H1 (cell line): ENCODE measurements at regions not wholly inside any gene's neighbourhood (a gene's known extent, or its start where the extent isn't known, plus 50 kb on each side); places are given as distances from the start of the nearest gene placed in this dataset.

Experiments
- CTCF ChIA-PET: fragments of 300-600 bp; sonication (Branson Sonifier 250); formaldehyde crosslinking; loops from one replicate; lab custom pipeline; 2021; ENCODE audit not compliant: partially characterized antibody; lab: Charles Lee
- POLR2A ChIA-PET: fragments of 300-600 bp; sonication (Branson Sonifier 250); formaldehyde crosslinking; loops from one replicate; lab custom pipeline; 2021; ENCODE audit warnings: inconsistent platforms; ENCODE audit not compliant: partially characterized antibody; lab: Charles Lee
- DNase-seq, 2 experiments: peaks; one replicate each; pipeline versions ENCODE4 v3.0.0 to v3.0.0-alpha.2; 2010 to 2022; ENCODE audit warnings: low spot score in 2 of 2, low read depth in 1 of 2, mixed read lengths in 1 of 2
- FAIRE-seq: peaks from 2 replicates; lab custom pipeline; 2011; peaks lifted over from hg19 to GRCh38; lab: Jason Lieb, UNC
- H2AFZ ChIP-seq: 2 replicates; pipeline ENCODE4 v1.8.1; 2012; ENCODE audit warnings: low read length, inconsistent platforms
- H2AK5ac ChIP-seq: 2 replicates; pipeline ENCODE4 v1.6.1; 2013; ENCODE audit warnings: low read depth, low read length
- H2BK120ac ChIP-seq: replicated peaks from 2 replicates; pipeline ENCODE3; 2013; ENCODE audit warnings: low read depth, low read length, inconsistent platforms
- H2BK12ac ChIP-seq: 2 replicates; pipeline ENCODE4 v1.6.1; 2013; ENCODE audit warnings: low read depth, low read length
- H2BK15ac ChIP-seq: 2 replicates; pipeline ENCODE4 v1.6.1; 2013; ENCODE audit warnings: low read length
- H2BK20ac ChIP-seq: 2 replicates; pipeline ENCODE4 v1.6.1; 2013; ENCODE audit warnings: low read length
- H2BK5ac ChIP-seq: 2 replicates; pipeline ENCODE4 v1.6.1; 2013; ENCODE audit warnings: low read depth, low read length
- H3K14ac ChIP-seq: 2 replicates; pipeline ENCODE4 v1.6.1; 2013; ENCODE audit warnings: inconsistent platforms; ENCODE audit not compliant: insufficient read length
- H3K18ac ChIP-seq: 2 replicates; pipeline ENCODE4 v1.6.1; 2013; ENCODE audit warnings: low read length; ENCODE audit errors: extremely low read depth
- H3K23ac ChIP-seq: 2 replicates; pipeline ENCODE4 v1.6.1; 2013; ENCODE audit warnings: inconsistent platforms; ENCODE audit not compliant: insufficient read length
- H3K23me2 ChIP-seq: 2 replicates; pipeline ENCODE4 v1.6.1; 2013; ENCODE audit warnings: low read depth, low read length
- H3K27ac ChIP-seq: 2 replicates; pipeline ENCODE4 v1.6.1; 2011; ENCODE audit warnings: low read depth, low read length, inconsistent platforms
- H3K27me3 ChIP-seq, 4 experiments: replicated peaks in 1 of 4; 1 replicate in 1 of 4; 2 replicates in 3 of 4; pipeline versions ENCODE4 v1.6.1 to v1.8.1; 2011 to 2013; ENCODE audit warnings: low read length in 3 of 4, mild to moderate bottlenecking in 3 of 4, inconsistent platforms in 2 of 4, mixed read lengths in 2 of 4, moderate library complexity in 1 of 4; ENCODE audit not compliant: control insufficient read depth in 3 of 4, insufficient read depth in 3 of 4; ENCODE audit errors: extremely low read depth in 1 of 4
- H3K36me3 ChIP-seq, 4 experiments: 2 replicates each; pipeline versions ENCODE4 v1.6.1 to v1.8.1; 2011 to 2013; ENCODE audit warnings: mild to moderate bottlenecking in 4 of 4, low read length in 3 of 4, moderate library complexity in 2 of 4, control low read depth in 1 of 4, inconsistent platforms in 1 of 4; ENCODE audit not compliant: insufficient read depth in 4 of 4, control insufficient read depth in 2 of 4
- H3K4ac ChIP-seq: replicated peaks from 2 replicates; pipeline ENCODE3; 2013; ENCODE audit warnings: low read length, low read depth, mixed read lengths, inconsistent platforms; ENCODE audit not compliant: insufficient read length
- H3K4me1 ChIP-seq, 4 experiments: replicated peaks in 1 of 4; 1 replicate in 1 of 4; 2 replicates in 3 of 4; pipeline versions ENCODE4 v1.6.1 to v1.8.1; 2011 to 2013; ENCODE audit warnings: low read length in 3 of 4, inconsistent platforms in 2 of 4, mixed read lengths in 1 of 4; ENCODE audit not compliant: insufficient read depth in 4 of 4, control insufficient read depth in 3 of 4
- H3K4me2 ChIP-seq, 2 experiments: 2 replicates each; pipeline versions ENCODE4 v1.6.1 to v1.8.1; 2011 to 2013; ENCODE audit warnings: low read depth in 2 of 2, low read length in 2 of 2, control low read depth in 1 of 2, inconsistent platforms in 1 of 2, mild to moderate bottlenecking in 1 of 2; ENCODE audit not compliant: insufficient read depth in 1 of 2
- H3K4me3 ChIP-seq, 4 experiments: fragments of 200-600, 300-600 bp in 1 of 4; sonication (generic), shearing (Covaris generic), sonication (Bioruptor Twin) in 1 of 4; 2 replicates each; pipeline versions ENCODE4 v1.5.1 to v1.8.1; 2011 to 2016; ENCODE audit warnings: low read length in 4 of 4, low read depth in 3 of 4, control low read depth in 2 of 4, inconsistent platforms in 2 of 4, mild to moderate bottlenecking in 2 of 4, mixed read lengths in 1 of 4, moderate library complexity in 1 of 4; ENCODE audit not compliant: insufficient read depth in 2 of 4; ENCODE audit errors: extremely low read depth in 1 of 4
- H3K56ac ChIP-seq: replicated peaks from 2 replicates; pipeline ENCODE3; 2013; ENCODE audit warnings: low read depth, mild to moderate bottlenecking, mixed read lengths, low read length, inconsistent platforms; ENCODE audit not compliant: insufficient read length
- H3K79me1 ChIP-seq: 2 replicates; pipeline ENCODE4 v1.6.1; 2013; ENCODE audit warnings: low read depth, low read length, control low read depth
- H3K79me2 ChIP-seq, 2 experiments: 2 replicates each; pipeline versions ENCODE4 v1.6.1 to v1.8.1; 2012 to 2013; ENCODE audit warnings: low read length in 2 of 2, mild to moderate bottlenecking in 2 of 2, inconsistent platforms in 1 of 2; ENCODE audit not compliant: insufficient read depth in 2 of 2, control insufficient read depth in 1 of 2
- H3K9ac ChIP-seq, 4 experiments: replicated peaks in 1 of 4; 1 replicate in 1 of 4; 2 replicates in 3 of 4; pipeline versions ENCODE4 v1.6.1 to v1.8.1; 2011 to 2013; ENCODE audit warnings: low read depth in 3 of 4, low read length in 3 of 4, control low read depth in 2 of 4, mild to moderate bottlenecking in 2 of 4, moderate library complexity in 2 of 4, inconsistent platforms in 1 of 4; ENCODE audit errors: extremely low read depth in 1 of 4
- H3K9me3 ChIP-seq, 2 experiments: 2 replicates each; pipeline versions ENCODE4 v1.6.1 to v1.8.1; 2012 to 2013; ENCODE audit warnings: mild to moderate bottlenecking in 2 of 2, moderate library complexity in 2 of 2, control low read depth in 1 of 2, inconsistent platforms in 1 of 2, low read depth in 1 of 2, low read length in 1 of 2, mixed read lengths in 1 of 2; ENCODE audit not compliant: insufficient read depth in 2 of 2
- H4K20me1 ChIP-seq, 2 experiments: replicated peaks in 1 of 2; 2 replicates each; pipeline versions ENCODE3 to v1.8.1; 2011 to 2013; ENCODE audit warnings: inconsistent platforms in 2 of 2, low read length in 2 of 2, mild to moderate bottlenecking in 1 of 2; ENCODE audit not compliant: insufficient read depth in 2 of 2, control insufficient read depth in 1 of 2
- H4K5ac ChIP-seq: 2 replicates; pipeline ENCODE4 v1.6.1; 2013; ENCODE audit warnings: low read length, low read depth, mixed read lengths, inconsistent platforms; ENCODE audit not compliant: insufficient read length
- H4K8ac ChIP-seq: 2 replicates; pipeline ENCODE4 v1.8.0; 2013; ENCODE audit warnings: mild to moderate bottlenecking, moderate library complexity, low read length, inconsistent platforms; ENCODE audit not compliant: insufficient read depth; ENCODE audit errors: extremely low read depth
- H4K91ac ChIP-seq: replicated peaks from 2 replicates; pipeline ENCODE3; 2013; ENCODE audit warnings: low read length, mixed read lengths, inconsistent platforms; ENCODE audit not compliant: insufficient read length
- CBX5 ChIP-seq: fragments of 300-800, 300-1000 bp; sonication (generic); IDR thresholded peaks from 2 replicates; pipeline ENCODE4 v1.7.1; 2016; ENCODE audit warnings: antibody characterized with exemption, low read length, low read depth
- CBX8 ChIP-seq: fragments of 300-800, 300-1000 bp; sonication (generic); IDR thresholded peaks from 2 replicates; pipeline ENCODE4 v1.7.1; 2016; ENCODE audit warnings: low read depth, low read length, borderline replicate concordance
- EP300 ChIP-seq, 2 experiments: IDR thresholded peaks; 1 replicate in 1 of 2; 2 replicates in 1 of 2; pipeline ENCODE4 v1.6.1; 2011 to 2012; ENCODE audit warnings: low read depth in 2 of 2, low read length in 2 of 2, mild to moderate bottlenecking in 2 of 2, borderline replicate concordance in 1 of 2, inconsistent platforms in 1 of 2, moderate library complexity in 1 of 2
- EZH2 ChIP-seq: fragments of 200-600 bp; sonication (generic); IDR thresholded peaks from 2 replicates; pipeline ENCODE4 v1.7.1; 2012; ENCODE audit warnings: low read depth, mild to moderate bottlenecking, moderate library complexity, low read length, inconsistent platforms; ENCODE audit not compliant: severe bottlenecking
- GTF2F1 ChIP-seq: IDR thresholded peaks from 2 replicates; pipeline ENCODE4 v1.6.1; 2012; ENCODE audit warnings: low read depth, low read length, improper control_type of control experiment, borderline replicate concordance
- HDAC6 ChIP-seq: IDR thresholded peaks from one replicate; pipeline ENCODE4 v1.7.1; 2012; ENCODE audit warnings: low read depth, mild to moderate bottlenecking, inconsistent platforms, low read length, moderate library complexity
- JUND ChIP-seq: IDR thresholded peaks from 2 replicates; pipeline ENCODE4 v1.6.1; 2011; ENCODE audit warnings: mild to moderate bottlenecking, improper control_type of control experiment, low read length
- POLR2A ChIP-seq, 2 experiments: IDR thresholded peaks; 1 replicate in 1 of 2; 2 replicates in 1 of 2; pipeline ENCODE4 v1.6.1; 2011; ENCODE audit warnings: low read depth in 2 of 2, low read length in 2 of 2, mild to moderate bottlenecking in 2 of 2; ENCODE audit errors: control extremely low read depth in 1 of 2
- RFX5 ChIP-seq: IDR thresholded peaks from 2 replicates; pipeline ENCODE4 v1.6.1; 2011; ENCODE audit warnings: low read depth, low read length, improper control_type of control experiment, borderline replicate concordance
- SIRT6 ChIP-seq: IDR thresholded peaks from one replicate; pipeline ENCODE4 v1.7.1; 2012; ENCODE audit warnings: low read length, inconsistent platforms
- SP1 ChIP-seq: IDR thresholded peaks from 2 replicates; pipeline ENCODE4 v1.6.1; 2011; ENCODE audit warnings: low read depth, low read length
- YY1 ChIP-seq: IDR thresholded peaks from 2 replicates; pipeline ENCODE4 v1.6.1; 2011; ENCODE audit warnings: low read depth, mild to moderate bottlenecking, low read length
- ZNF274 ChIP-seq: IDR thresholded peaks from 2 replicates; pipeline ENCODE4 v1.7.0; 2012; ENCODE audit warnings: low read length, borderline replicate concordance; ENCODE audit errors: extremely low read depth
- WGBS, 2 experiments: shearing (Covaris generic) in 1 of 2; methylation state at CpG; one replicate each; pipeline versions ENCODE4 v1.1.6 to v1.1.7; 2013 to 2015; ENCODE audit warnings: low lambda C conversion rate in 2 of 2, mixed read lengths in 2 of 2, inconsistent platforms in 1 of 2, low coverage in 1 of 2, missing lambda C conversion rate in 1 of 2; ENCODE audit not compliant: insufficient replicate concordance in 2 of 2, insufficient coverage in 1 of 2, insufficient read length in 1 of 2; ENCODE audit errors: extremely low coverage in 1 of 2, missing lambda C conversion rate in 1 of 2; 5-methylcytosine and 5-hydroxymethylcytosine counted together
- TF ChIP-seq, protein P1 (sequence below): IDR thresholded peaks from 2 replicates; pipeline ENCODE4 v1.6.1; 2011; ENCODE audit warnings: low read length, improper control_type of control experiment

DNA sequence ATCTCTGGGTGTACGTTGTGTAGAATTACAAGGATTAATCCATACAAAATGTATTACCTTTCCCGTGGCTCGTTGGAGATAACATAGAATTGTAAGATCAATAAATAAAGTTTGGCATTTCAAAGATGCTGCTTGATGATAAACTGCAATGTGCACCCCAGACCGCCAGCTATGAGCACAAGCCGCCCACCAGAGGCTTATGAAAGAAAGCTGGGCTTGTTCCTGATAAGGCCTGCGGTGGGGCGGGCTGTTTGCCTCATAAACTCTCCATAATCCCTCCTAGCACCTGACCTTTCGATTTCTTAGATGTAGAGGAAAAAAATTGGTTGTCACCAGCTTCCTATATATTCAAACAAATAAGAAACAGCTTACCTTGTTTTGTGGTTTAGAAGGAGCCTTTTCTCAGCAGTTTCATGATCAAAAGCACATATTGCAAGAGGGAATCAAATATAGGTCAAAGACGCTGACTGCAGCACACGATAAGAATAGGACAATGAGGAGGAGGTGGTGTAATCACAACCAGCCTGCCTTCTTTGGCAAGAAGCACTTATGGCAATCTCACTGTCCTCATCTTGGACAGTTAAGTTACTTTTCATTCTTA lies 293.6 kb downstream of the RMST start:
- Histone ChIP-seq H3K27me3 (no peaks in the 10 kb centered on the region), H3K36me3 (no peaks in the 10 kb centered on the region), H2BK12ac (no peak overlapping the region), H3K23me2 (no peaks in the 10 kb centered on the region), H4K91ac (no peak overlapping the region), H2BK20ac (no peak overlapping the region), H4K8ac (no peak overlapping the region), H3K23ac (no peak overlapping the region), H2BK15ac (no peak overlapping the region), H3K56ac (no peak overlapping the region), H3K4me2 (no peak overlapping the region), H2AFZ (no peak overlapping the region), H4K5ac (no peak overlapping the region), H2BK5ac (no peak overlapping the region), H4K20me1 (no peaks in the 10 kb centered on the region), H3K4ac (no peak overlapping the region), H2BK120ac (no peak overlapping the region), H3K9ac (no peak overlapping the region), H3K4me1 (no peaks in the 10 kb centered on the region; a peak in 1 of 7 replicates), H3K4me3 (no peak overlapping the region), H2AK5ac (no peak overlapping the region), H3K14ac (no peak overlapping the region), H3K18ac (no peak overlapping the region), H3K27ac (no peak overlapping the region), H3K79me2 (no peaks in the 10 kb centered on the region), H3K79me1 (no peaks in the 10 kb centered on the region), H3K9me3 (no peaks in the 10 kb centered on the region)
- ChIA-PET CTCF (interaction anchor here (0.9 kb wide), 1 partner anchor 205 kb away, joined by 5 read pairs; no protein-coding TSS in a partner anchor), POLR2A (no interaction called here)
- WGBS, 2 experiments: 95% methylated on average over 10 of the region's 10 CpGs; no CpG with 5 or more reads in 1 of the 2 experiments
- DNase-seq (no peak), FAIRE-seq (no peak)
- no peak for TF ChIP-seq SP1
- TF ChIP-seq HDAC6: no peak
- TF ChIP-seq, protein P1, sequence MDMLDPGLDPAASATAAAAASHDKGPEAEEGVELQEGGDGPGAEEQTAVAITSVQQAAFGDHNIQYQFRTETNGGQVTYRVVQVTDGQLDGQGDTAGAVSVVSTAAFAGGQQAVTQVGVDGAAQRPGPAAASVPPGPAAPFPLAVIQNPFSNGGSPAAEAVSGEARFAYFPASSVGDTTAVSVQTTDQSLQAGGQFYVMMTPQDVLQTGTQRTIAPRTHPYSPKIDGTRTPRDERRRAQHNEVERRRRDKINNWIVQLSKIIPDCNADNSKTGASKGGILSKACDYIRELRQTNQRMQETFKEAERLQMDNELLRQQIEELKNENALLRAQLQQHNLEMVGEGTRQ: no peak
- TF ChIP-seq JUND: no peak
- no peak for TF ChIP-seq GTF2F1
- no peak for TF ChIP-seq POLR2A (IDR thresholded peaks at IDR 0.05; ENCODE audit: control extremely low read depth in 1 of 2, low read depth in 2 of 2, low read length in 2 of 2)
- no peak for TF ChIP-seq EZH2
- TF ChIP-seq SIRT6: no peak
- TF ChIP-seq CBX8: no peak
- no peak for TF ChIP-seq ZNF274
- TF ChIP-seq RFX5: no peak
- TF ChIP-seq YY1: no peak
- no peak for TF ChIP-seq EP300 (IDR thresholded peaks at IDR 0.05; ENCODE audit: borderline replicate concordance in 1 of 2, low read depth in 2 of 2, low read length in 2 of 2)
- no peak for TF ChIP-seq CBX5
